Thoracic aorta (tissue), 2 donors: ENCODE measurements at regions not wholly inside any gene's neighbourhood (a gene's known extent, or its start where the extent isn't known, plus 50 kb on each side); places are given as distances from the start of the nearest gene placed in this dataset.

Source experiments
- ATAC-seq: fragments of 150-250 bp; one replicate; pipeline ENCODE4 v1.8.0; 2017; ENCODE audit warnings: low read depth; ENCODE audit not compliant: insufficient number of reproducible peaks, low FRiP score
- DNase-seq: peaks from one replicate; pipeline ENCODE4 v3.0.0-alpha.2; 2020; ENCODE audit warnings: low spot score
- H3K27ac ChIP-seq, 2 donors: fragments of 200-600 bp; sonication (generic); 1 replicate in 1 of 2; 2 replicates in 1 of 2; pipeline ENCODE4 v1.5.1; 2016; ENCODE audit warnings: mild to moderate bottlenecking in 2 of 2, moderate library complexity in 2 of 2
- H3K27me3 ChIP-seq: fragments of 200-600 bp; sonication (generic); replicated peaks from 2 replicates; pipeline ENCODE4 v1.6.0; 2016; ENCODE audit warnings: mild to moderate bottlenecking; ENCODE audit not compliant: insufficient read depth
- H3K36me3 ChIP-seq: fragments of 200-600 bp; sonication (generic); one replicate; pipeline ENCODE4 v1.5.1; 2016
- H3K4me1 ChIP-seq, 2 donors: fragments of 200-600 bp; sonication (generic); 1 replicate in 1 of 2; 2 replicates in 1 of 2; pipeline versions ENCODE4 v1.5.1 to v1.6.0; 2016; ENCODE audit warnings: low read depth in 2 of 2, mild to moderate bottlenecking in 1 of 2; ENCODE audit not compliant: control insufficient read depth in 1 of 2
- H3K4me3 ChIP-seq: fragments of 200-600 bp; sonication (generic); 2 replicates; pipeline ENCODE4 v1.5.1; 2016; ENCODE audit warnings: mild to moderate bottlenecking
- H3K9me3 ChIP-seq: fragments of 200-600 bp; sonication (generic); 2 replicates; pipeline ENCODE4 v1.5.1; 2016
- CTCF ChIP-seq: fragments of 200-600 bp; sonication (generic); IDR thresholded peaks from one replicate; pipeline ENCODE4 v1.5.1; 2019; ENCODE audit warnings: antibody characterized with exemption

- no peak for DNase-seq
- Histone ChIP-seq H3K9me3 (no peaks in the 10 kb centered on the region), H3K36me3 (no peaks in the 10 kb centered on the region), H3K4me3 (no peak overlapping the region), H3K27me3 (no peaks in the 10 kb centered on the region), H3K27ac (no peak overlapping the region), H3K4me1 (no peaks in the 10 kb centered on the region)
- TF ChIP-seq CTCF, result no peak
- no peak for ATAC-seq
Measured at GRCh38 chr1:189874715-189875435, 602.8 kb downstream of the BRINP3 start.

- Histone ChIP-seq H3K9me3 (no peaks in the 10 kb centered on the region), H3K27me3 (no peaks in the 10 kb centered on the region), H3K36me3 (no peaks in the 10 kb centered on the region), H3K27ac (no peak overlapping the region), H3K4me1 (no peaks in the 10 kb centered on the region), H3K4me3 (no peak overlapping the region)
- DNase-seq (no peak), ATAC-seq (no peak)
- TF ChIP-seq CTCF, result no peak
Measured at GRCh38 chr1:189880135-189880534, 597.5 kb downstream of the BRINP3 start.

GRCh38 chr1:189899686-189900425, 577.8 kb downstream of the BRINP3 start:
- no peak for TF ChIP-seq CTCF
- no peak overlapping the region for H3K4me3 ChIP-seq
- H3K9me3 ChIP-seq, result no peaks in the 10 kb centered on the region
- DNase-seq (no peak), ATAC-seq (no peak)
- H3K36me3 ChIP-seq, result no peaks in the 10 kb centered on the region
- H3K4me1 ChIP-seq, result no peaks in the 10 kb centered on the region
- no peaks in the 10 kb centered on the region for H3K27me3 ChIP-seq
- no peak overlapping the region for H3K27ac ChIP-seq

- no peak for TF ChIP-seq CTCF
- H3K36me3 ChIP-seq, result no peaks in the 10 kb centered on the region
- no peaks in the 10 kb centered on the region for H3K27me3 ChIP-seq
- H3K27ac ChIP-seq, result no peak overlapping the region
- ATAC-seq (no peak), DNase-seq (no peak)
- no peaks in the 10 kb centered on the region for H3K4me1 ChIP-seq
- no peaks in the 10 kb centered on the region for H3K9me3 ChIP-seq
- no peak overlapping the region for H3K4me3 ChIP-seq
Measured at GRCh38 chr1:189904509-189904908, 573.2 kb downstream of the BRINP3 start.

- ATAC-seq, result no peak
- Histone ChIP-seq H3K9me3 (no peaks in the 10 kb centered on the region), H3K27me3 (no peaks in the 10 kb centered on the region), H3K4me1 (no peaks in the 10 kb centered on the region), H3K27ac (no peak overlapping the region), H3K4me3 (no peak overlapping the region), H3K36me3 (no peaks in the 10 kb centered on the region)
- TF ChIP-seq CTCF, result no peak
- DNase-seq, result no peak
Measured at GRCh38 chr1:189908113-189908512, 569.6 kb downstream of the BRINP3 start.
